Testis (tissue), 2 donors: ENCODE measurements at regions not wholly inside any gene's neighbourhood (a gene's known extent, or its start where the extent isn't known, plus 50 kb on each side); places are given as distances from the start of the nearest gene placed in this dataset.

ENCODE experiments used
- POLR2A ChIP-seq: fragments of 450-650 bp; IDR thresholded peaks from one replicate; pipeline ENCODE4 v1.6.1; 2017; ENCODE audit warnings: antibody characterized with exemption, mild to moderate bottlenecking, moderate library complexity
- TF ChIP-seq, protein P1 (sequence below), 3 experiments: fragments of 450-650 bp in 2 of 3; fragments of 200-600 bp in 1 of 3; sonication (generic) in 1 of 3; IDR thresholded peaks; one replicate each; pipeline ENCODE4 v1.5.1; 2016 to 2019; ENCODE audit warnings: antibody characterized with exemption in 3 of 3, mild to moderate bottlenecking in 2 of 3, moderate library complexity in 1 of 3

DNA sequence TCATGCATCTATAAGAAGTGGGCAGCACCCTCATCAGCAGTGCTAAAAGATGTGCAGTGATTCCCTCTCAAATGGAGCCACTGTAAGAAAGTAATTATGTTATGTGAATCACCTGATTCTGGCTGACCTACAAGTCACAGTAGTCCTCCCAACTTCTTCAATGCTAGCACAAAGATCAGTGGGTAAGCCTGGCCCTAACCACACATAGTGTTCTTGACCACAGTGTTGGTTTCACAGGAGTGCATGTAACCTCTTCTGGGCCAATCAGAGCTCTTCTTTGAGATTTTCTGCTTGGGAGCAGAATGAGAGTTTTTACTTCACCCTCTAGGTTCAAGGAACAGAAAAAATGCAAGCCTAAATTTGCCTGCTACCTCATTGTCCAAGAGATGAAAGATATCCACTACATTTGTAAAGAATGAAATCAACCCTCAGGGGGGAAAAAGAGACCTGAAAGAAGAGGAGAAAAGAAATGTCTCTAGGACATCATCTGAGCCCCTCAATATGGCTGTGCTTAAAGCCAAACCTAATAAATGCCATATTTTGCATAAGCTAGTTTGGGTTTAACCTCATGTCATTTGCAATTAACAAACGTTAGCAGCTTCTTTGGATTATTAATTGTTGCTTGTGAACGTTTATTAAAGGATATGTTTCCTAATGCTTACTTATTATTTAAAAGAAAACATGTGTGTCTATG, 65.3 kb upstream of the ADRB2 start:
- TF ChIP-seq, protein P1, sequence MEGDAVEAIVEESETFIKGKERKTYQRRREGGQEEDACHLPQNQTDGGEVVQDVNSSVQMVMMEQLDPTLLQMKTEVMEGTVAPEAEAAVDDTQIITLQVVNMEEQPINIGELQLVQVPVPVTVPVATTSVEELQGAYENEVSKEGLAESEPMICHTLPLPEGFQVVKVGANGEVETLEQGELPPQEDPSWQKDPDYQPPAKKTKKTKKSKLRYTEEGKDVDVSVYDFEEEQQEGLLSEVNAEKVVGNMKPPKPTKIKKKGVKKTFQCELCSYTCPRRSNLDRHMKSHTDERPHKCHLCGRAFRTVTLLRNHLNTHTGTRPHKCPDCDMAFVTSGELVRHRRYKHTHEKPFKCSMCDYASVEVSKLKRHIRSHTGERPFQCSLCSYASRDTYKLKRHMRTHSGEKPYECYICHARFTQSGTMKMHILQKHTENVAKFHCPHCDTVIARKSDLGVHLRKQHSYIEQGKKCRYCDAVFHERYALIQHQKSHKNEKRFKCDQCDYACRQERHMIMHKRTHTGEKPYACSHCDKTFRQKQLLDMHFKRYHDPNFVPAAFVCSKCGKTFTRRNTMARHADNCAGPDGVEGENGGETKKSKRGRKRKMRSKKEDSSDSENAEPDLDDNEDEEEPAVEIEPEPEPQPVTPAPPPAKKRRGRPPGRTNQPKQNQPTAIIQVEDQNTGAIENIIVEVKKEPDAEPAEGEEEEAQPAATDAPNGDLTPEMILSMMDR (IDR thresholded peaks at IDR 0.05): no peak
- TF ChIP-seq POLR2A: no peak
